OCI-LY1 (cell line): ENCODE measurements at regions not wholly inside any gene's neighbourhood (a gene's known extent, or its start where the extent isn't known, plus 50 kb on each side); places are given as distances from the start of the nearest gene placed in this dataset.

Experiments
- H2AFZ ChIP-seq: fragments of 200-600 bp; sonication (generic), shearing (Covaris generic); 2 replicates; pipeline ENCODE4 v1.6.0; 2014; ENCODE audit warnings: antibody characterized with exemption, mild to moderate bottlenecking, low read length
- H3F3A ChIP-seq: fragments of 200-600 bp; sonication (generic), shearing (Covaris generic); 2 replicates; pipeline ENCODE4 v1.6.0; 2014; ENCODE audit warnings: mild to moderate bottlenecking, antibody characterized with exemption, low read length, moderate library complexity; ENCODE audit not compliant: insufficient read depth
- H3K27ac ChIP-seq: fragments of 200-600 bp; sonication (generic); 2 replicates; pipeline ENCODE4 v1.5.1; 2014; ENCODE audit warnings: low read length, mixed run types, mild to moderate bottlenecking, low read depth; ENCODE audit not compliant: poor library complexity, severe bottlenecking
- H3K27me3 ChIP-seq: fragments of 200-600 bp; sonication (generic); 2 replicates; pipeline ENCODE4 v1.6.0; 2014; ENCODE audit warnings: antibody characterized with exemption, mild to moderate bottlenecking, low read length, moderate library complexity; ENCODE audit not compliant: insufficient read depth
- H3K36me3 ChIP-seq: fragments of 200-600 bp; sonication (generic); 2 replicates; pipeline ENCODE4 v1.6.1; 2014; ENCODE audit warnings: mild to moderate bottlenecking, antibody characterized with exemption, low read length, moderate library complexity, mixed read lengths; ENCODE audit not compliant: insufficient read depth
- H3K4me1 ChIP-seq: fragments of 200-600 bp; sonication (generic); 2 replicates; pipeline ENCODE4 v1.5.1; 2014; ENCODE audit warnings: mild to moderate bottlenecking, low read length, moderate library complexity; ENCODE audit not compliant: insufficient read depth, severe bottlenecking
- H3K4me2 ChIP-seq: fragments of 200-600 bp; sonication (generic), shearing (Covaris generic); 2 replicates; pipeline ENCODE4 v1.6.1; 2014; ENCODE audit warnings: low read length
- H3K4me3 ChIP-seq: fragments of 200-600 bp; sonication (generic); 2 replicates; pipeline ENCODE4 v1.5.1; 2014; ENCODE audit warnings: low read length, low read depth, mild to moderate bottlenecking, mixed read lengths; ENCODE audit not compliant: poor library complexity, severe bottlenecking
- H3K79me2 ChIP-seq: fragments of 200-600 bp; shearing (Covaris generic); 2 replicates; pipeline ENCODE4 v1.6.1; 2016; ENCODE audit warnings: mixed run types, low read length, mixed read lengths; ENCODE audit not compliant: insufficient read depth
- H3K9ac ChIP-seq: fragments of 200-600 bp; sonication (generic), shearing (Covaris generic); 2 replicates; pipeline ENCODE4 v1.6.1; 2014; ENCODE audit warnings: mild to moderate bottlenecking, low read length, mixed read lengths
- H3K9me2 ChIP-seq: fragments of 200-600 bp; sonication (generic), shearing (Covaris generic); 2 replicates; pipeline ENCODE4 v1.6.1; 2014; ENCODE audit warnings: low read depth, mild to moderate bottlenecking, low read length, mixed read lengths
- H3K9me3 ChIP-seq: fragments of 200-600 bp; shearing (Covaris generic); 2 replicates; pipeline ENCODE4 v1.6.1; 2014; ENCODE audit warnings: low read length, mixed read lengths
- H4K20me1 ChIP-seq: fragments of 200-600 bp; sonication (generic), shearing (Covaris generic); 2 replicates; pipeline ENCODE4 v1.6.0; 2016; ENCODE audit warnings: mild to moderate bottlenecking, low read length; ENCODE audit not compliant: insufficient read depth
- EZH2 ChIP-seq: fragments of 200-600 bp; sonication (generic), shearing (Covaris generic); IDR thresholded peaks from 2 replicates; pipeline ENCODE4 v1.8.0; 2017; ENCODE audit warnings: borderline replicate concordance, mixed run types, mild to moderate bottlenecking, antibody characterized with exemption, low read length, moderate library complexity, mixed read lengths
- TF ChIP-seq, protein P1 (sequence below): fragments of 200-600 bp; sonication (generic), shearing (Covaris generic); IDR thresholded peaks from 2 replicates; pipeline ENCODE4 v1.5.1; 2017; ENCODE audit warnings: mild to moderate bottlenecking, antibody characterized with exemption, low read length, moderate library complexity, mixed read lengths

DNA sequence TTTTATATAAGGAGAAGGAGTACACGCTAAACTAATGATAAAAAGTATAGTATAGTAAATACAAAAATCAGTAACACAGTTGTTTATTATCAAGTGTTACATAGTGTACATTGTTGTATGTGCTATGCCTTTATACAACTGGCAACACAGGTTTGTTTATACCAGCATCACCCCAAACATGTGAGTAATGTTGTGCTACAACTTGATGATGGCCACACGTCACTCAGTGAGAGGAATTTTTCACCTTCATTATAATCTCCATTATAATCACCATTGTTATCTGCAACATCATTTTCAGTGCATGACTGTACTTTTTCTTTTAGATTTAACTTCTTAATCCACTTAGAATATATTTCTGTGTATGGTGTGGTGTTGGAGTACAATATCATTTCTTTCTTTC is 204.0 kb upstream of the CTNNB1 start:
- no peaks in the 10 kb centered on the region for H4K20me1 ChIP-seq
- no peak overlapping the region for H3K4me3 ChIP-seq
- H2AFZ ChIP-seq, result no peak overlapping the region
- H3K4me1 ChIP-seq, result no peaks in the 10 kb centered on the region
- no peaks in the 10 kb centered on the region for H3K36me3 ChIP-seq
- no peak overlapping the region for H3K9ac ChIP-seq
- H3K27me3 ChIP-seq, result no peaks in the 10 kb centered on the region
- no peak overlapping the region for H3K4me2 ChIP-seq
- no peak overlapping the region for H3K27ac ChIP-seq
- H3K9me3 ChIP-seq, result no peaks in the 10 kb centered on the region
- no peaks in the 10 kb centered on the region for H3F3A ChIP-seq
- no peaks in the 10 kb centered on the region for H3K79me2 ChIP-seq
- TF ChIP-seq, protein P1, sequence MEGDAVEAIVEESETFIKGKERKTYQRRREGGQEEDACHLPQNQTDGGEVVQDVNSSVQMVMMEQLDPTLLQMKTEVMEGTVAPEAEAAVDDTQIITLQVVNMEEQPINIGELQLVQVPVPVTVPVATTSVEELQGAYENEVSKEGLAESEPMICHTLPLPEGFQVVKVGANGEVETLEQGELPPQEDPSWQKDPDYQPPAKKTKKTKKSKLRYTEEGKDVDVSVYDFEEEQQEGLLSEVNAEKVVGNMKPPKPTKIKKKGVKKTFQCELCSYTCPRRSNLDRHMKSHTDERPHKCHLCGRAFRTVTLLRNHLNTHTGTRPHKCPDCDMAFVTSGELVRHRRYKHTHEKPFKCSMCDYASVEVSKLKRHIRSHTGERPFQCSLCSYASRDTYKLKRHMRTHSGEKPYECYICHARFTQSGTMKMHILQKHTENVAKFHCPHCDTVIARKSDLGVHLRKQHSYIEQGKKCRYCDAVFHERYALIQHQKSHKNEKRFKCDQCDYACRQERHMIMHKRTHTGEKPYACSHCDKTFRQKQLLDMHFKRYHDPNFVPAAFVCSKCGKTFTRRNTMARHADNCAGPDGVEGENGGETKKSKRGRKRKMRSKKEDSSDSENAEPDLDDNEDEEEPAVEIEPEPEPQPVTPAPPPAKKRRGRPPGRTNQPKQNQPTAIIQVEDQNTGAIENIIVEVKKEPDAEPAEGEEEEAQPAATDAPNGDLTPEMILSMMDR, result no peak
- TF ChIP-seq EZH2, result no peak
- no peaks in the 10 kb centered on the region for H3K9me2 ChIP-seq

DNA sequence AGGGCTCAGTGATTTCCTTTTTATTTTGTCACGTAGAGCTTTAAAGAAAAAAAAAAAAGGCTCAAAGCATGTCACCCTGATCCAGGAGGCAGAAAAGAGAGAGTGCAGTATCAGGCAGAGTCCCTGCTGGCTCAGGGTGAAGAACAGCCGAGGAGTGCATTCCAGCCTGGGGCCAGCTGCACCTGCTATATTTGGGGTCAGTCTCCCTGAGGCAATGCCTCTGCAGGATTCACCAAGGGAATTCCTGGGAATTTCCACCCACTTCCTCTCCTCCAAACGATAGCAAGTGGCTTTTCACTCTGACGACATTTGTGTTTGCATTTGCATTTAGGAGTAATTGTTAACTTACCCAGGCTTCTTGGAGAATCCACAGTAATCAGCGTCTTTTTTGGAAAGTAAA is 202.9 kb upstream of the CTNNB1 start:
- no peak overlapping the region for H3K9ac ChIP-seq
- H3K36me3 ChIP-seq, result no peaks in the 10 kb centered on the region
- no peak overlapping the region for H2AFZ ChIP-seq
- TF ChIP-seq, protein P1, result no peak
- TF ChIP-seq EZH2, result no peak
- H3K9me3 ChIP-seq, result no peaks in the 10 kb centered on the region
- no peaks in the 10 kb centered on the region for H3F3A ChIP-seq
- no peak overlapping the region for H3K4me2 ChIP-seq
- H3K27me3 ChIP-seq, result no peaks in the 10 kb centered on the region
- H3K4me1 ChIP-seq, result no peaks in the 10 kb centered on the region
- no peak overlapping the region for H3K27ac ChIP-seq
- H3K79me2 ChIP-seq, result no peaks in the 10 kb centered on the region
- no peak overlapping the region for H3K4me3 ChIP-seq
- H3K9me2 ChIP-seq, result no peaks in the 10 kb centered on the region
- no peaks in the 10 kb centered on the region for H4K20me1 ChIP-seq

DNA sequence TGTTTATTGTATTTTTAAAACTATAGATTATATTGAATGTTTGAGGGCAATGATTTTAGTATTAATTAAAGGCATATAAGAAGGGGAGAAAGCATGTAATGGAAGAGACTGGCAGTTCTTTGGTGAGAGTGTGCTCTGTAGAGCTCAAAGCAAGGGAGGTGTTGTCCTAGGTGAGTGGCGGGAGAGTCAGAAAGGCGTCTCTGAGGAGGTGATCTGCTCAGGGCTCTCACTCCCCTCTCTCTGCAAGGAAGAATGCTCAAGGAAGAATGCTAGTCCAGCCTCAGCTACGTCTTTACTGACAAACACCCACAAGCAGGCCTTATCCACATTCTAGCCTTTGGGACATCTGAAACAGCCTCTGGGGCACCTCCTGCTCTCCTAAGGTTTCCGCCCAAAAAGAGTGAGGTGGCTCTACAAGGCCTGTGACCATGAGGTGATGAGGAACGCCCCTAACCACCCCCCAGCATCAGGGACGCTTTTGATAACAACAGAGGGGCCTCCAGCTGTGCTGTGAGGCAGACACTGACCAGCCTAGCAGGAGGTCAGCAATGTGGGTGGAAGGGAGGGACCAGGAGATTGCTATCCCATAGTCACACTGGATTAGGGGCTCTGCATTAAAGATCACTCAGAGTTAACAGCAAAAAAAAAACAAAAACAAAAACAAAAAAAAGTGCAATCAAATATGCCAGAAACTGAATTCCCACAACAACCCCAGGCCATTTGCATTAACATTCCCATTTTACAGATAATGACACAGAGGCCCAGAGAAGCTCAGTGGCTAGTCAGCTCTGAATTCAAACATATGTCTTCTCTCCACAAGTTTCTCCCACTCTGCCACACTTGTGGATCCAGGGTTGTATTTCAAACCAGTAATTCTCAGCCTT is 202.2 kb upstream of the CTNNB1 start:
- H3K36me3 ChIP-seq, result no peaks in the 10 kb centered on the region
- H3K9ac ChIP-seq, result no peak overlapping the region
- H3K79me2 ChIP-seq, result no peaks in the 10 kb centered on the region
- H3K27me3 ChIP-seq, result no peaks in the 10 kb centered on the region
- H2AFZ ChIP-seq, result no peak overlapping the region
- H3K4me1 ChIP-seq, result no peaks in the 10 kb centered on the region
- no peak overlapping the region for H3K4me3 ChIP-seq
- H3K9me3 ChIP-seq, result no peaks in the 10 kb centered on the region
- no peak overlapping the region for H3K4me2 ChIP-seq
- no peaks in the 10 kb centered on the region for H3F3A ChIP-seq
- H3K9me2 ChIP-seq, result no peaks in the 10 kb centered on the region
- no peak overlapping the region for H3K27ac ChIP-seq
- H4K20me1 ChIP-seq, result no peaks in the 10 kb centered on the region
- TF ChIP-seq EZH2, result no peak
- TF ChIP-seq, protein P1, result no peak
